ENCODE measurements at regions not wholly inside any gene's neighbourhood (a gene's known extent, or its start where the extent isn't known, plus 50 kb on each side); places are given as distances from the start of the nearest gene placed in this dataset.
"Not testable (repeated sequence)": the region's sequence is repeated elsewhere in the genome, so short reads cannot be mapped to it uniquely, and the experiment has no call there.

- TF ChIP-seq, protein P1, sequence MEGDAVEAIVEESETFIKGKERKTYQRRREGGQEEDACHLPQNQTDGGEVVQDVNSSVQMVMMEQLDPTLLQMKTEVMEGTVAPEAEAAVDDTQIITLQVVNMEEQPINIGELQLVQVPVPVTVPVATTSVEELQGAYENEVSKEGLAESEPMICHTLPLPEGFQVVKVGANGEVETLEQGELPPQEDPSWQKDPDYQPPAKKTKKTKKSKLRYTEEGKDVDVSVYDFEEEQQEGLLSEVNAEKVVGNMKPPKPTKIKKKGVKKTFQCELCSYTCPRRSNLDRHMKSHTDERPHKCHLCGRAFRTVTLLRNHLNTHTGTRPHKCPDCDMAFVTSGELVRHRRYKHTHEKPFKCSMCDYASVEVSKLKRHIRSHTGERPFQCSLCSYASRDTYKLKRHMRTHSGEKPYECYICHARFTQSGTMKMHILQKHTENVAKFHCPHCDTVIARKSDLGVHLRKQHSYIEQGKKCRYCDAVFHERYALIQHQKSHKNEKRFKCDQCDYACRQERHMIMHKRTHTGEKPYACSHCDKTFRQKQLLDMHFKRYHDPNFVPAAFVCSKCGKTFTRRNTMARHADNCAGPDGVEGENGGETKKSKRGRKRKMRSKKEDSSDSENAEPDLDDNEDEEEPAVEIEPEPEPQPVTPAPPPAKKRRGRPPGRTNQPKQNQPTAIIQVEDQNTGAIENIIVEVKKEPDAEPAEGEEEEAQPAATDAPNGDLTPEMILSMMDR (IDR thresholded peaks at IDR 0.05), result no peak
- TF ChIP-seq ZFX (IDR thresholded peaks at IDR 0.05; ENCODE audit: borderline replicate concordance), result no peak
- no peak overlapping the region for H3K27ac ChIP-seq
These were observed 303.0 kb downstream of the NDUFA10 start for GRCh38 chr2:239721991-239722759.

DNA sequence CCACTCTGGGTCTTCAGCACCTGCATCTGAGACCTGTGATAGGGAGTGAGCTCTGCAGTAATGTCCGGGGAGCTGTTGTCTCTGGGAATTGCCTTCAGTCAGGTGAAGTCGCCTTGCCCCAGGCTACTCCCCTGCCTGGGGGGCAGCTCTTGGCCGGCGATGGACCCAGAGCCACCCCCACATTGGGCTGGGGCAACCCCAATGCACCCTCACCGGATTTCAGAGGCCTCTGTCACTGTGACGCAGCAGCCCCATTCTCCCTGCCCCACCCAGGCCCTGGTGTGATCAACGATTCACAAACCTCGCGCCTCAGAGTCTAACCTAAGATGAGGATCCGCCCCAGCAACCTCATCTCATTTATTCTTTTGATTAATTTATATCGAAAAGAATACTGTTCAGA lies 303.6 kb downstream of the NDUFA10 start:
- H3K27ac ChIP-seq, result no peak overlapping the region
- TF ChIP-seq, protein P1 (IDR thresholded peaks at IDR 0.05), result no peak

- TF ChIP-seq ZFX (IDR thresholded peaks at IDR 0.05; ENCODE audit: borderline replicate concordance), result no peak
- TF ChIP-seq, protein P1 (IDR thresholded peaks at IDR 0.05), result no peak
- H3K27ac ChIP-seq, result no peak overlapping the region
These were observed 304.5 kb downstream of the NDUFA10 start for GRCh38 chr2:239720361-239721360.

DNA sequence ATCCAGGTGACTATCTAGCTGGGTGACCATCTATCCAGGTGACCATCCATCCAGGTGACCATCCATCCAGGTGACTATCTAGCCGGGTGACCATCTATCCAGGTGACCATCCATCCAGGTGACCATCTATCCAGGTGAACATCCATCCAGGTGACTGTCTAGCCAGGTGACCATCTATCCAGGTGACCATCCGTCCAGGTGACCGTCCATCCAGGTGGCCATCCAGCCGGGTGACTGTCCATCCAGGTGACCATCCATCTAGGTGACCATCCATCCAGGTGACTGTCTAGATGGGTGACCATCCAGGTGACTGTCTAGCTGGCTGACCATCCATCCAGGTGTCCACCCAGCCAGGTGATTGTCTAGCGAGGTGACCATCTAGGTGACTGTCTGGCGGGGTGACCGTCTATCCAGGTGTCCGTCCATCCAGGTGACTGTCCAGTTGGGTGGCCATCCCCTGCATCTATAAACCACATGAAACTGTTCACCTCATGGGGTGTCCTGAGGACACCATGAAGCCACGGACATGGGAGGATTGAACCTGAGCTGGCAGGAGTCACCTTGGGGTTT lies 305.3 kb downstream of the NDUFA10 start:
- no peak overlapping the region for H3K27ac ChIP-seq
- TF ChIP-seq, protein P1 (IDR thresholded peaks at IDR 0.05), result no peak
- no peak for TF ChIP-seq ZFX (IDR thresholded peaks at IDR 0.05; ENCODE audit: borderline replicate concordance)

DNA sequence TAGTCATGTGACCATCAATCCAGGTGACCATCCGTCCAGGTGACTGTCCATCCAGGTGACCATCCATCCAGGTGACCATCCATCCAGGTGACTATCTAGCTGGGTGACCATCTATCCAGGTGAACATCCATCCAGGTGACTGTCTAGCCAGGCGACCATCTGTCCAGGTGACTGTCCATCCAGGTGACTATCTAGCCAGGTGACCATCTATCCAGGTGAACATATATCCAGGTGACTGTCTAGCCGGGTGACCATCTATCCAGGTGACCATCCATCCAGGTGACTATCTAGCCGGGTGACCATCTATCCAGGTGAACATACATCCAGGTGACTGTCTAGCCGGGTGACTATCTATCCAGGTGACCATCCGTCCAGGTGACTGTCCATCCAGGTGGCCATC lies 306.2 kb downstream of the NDUFA10 start:
- H3K27ac ChIP-seq, result not testable (repeated sequence)

DNA sequence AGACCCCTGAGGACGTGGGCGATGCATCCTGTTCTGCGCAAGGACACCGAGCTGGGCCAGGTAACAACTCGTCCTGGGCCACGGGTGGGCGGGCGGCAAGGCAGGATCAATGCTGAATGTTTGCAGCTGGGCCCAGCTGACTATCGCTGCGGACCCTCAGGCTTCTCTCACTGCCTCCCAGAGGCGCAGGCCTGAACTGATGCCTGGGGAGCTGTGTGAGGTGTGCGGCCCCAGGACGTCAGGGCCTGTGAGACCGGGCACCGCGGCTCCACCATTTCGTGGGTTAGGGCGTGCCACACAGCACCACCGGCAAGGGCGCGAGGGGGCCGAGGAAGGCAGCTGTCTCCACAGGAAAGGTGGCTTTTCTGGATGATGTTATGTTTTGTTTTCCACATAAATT lies 307.4 kb downstream of the NDUFA10 start:
- H3K27ac ChIP-seq, result no peak overlapping the region
- no peak for TF ChIP-seq ZFX (IDR thresholded peaks at IDR 0.05; ENCODE audit: borderline replicate concordance)
- TF ChIP-seq, protein P1 (IDR thresholded peaks at IDR 0.05), result no peak

GRCh38 chr2:239717319-239717675 lies 307.8 kb downstream of the NDUFA10 start:
- no peak overlapping the region for H3K27ac ChIP-seq
- TF ChIP-seq, protein P1 (IDR thresholded peaks at IDR 0.05), result no peak
- TF ChIP-seq ZFX (IDR thresholded peaks at IDR 0.05; ENCODE audit: borderline replicate concordance), result no peak

Measured in 22Rv1 (cell line).